GM12875 (cell line): ENCODE measurements at regions not wholly inside any gene's neighbourhood (a gene's known extent, or its start where the extent isn't known, plus 50 kb on each side); places are given as distances from the start of the nearest gene placed in this dataset.

Experiments used
- H3K4me3 ChIP-seq: one replicate; pipeline ENCODE4 v1.5.1; 2011; ENCODE audit warnings: low read depth, low read length, control low read depth
- CTCF ChIP-seq: IDR thresholded peaks from 2 replicates; pipeline ENCODE4 v1.5.1; 2011; ENCODE audit warnings: low read depth, mild to moderate bottlenecking, control low read depth, inconsistent platforms, low read length, moderate library complexity, borderline replicate concordance; ENCODE audit not compliant: insufficient read depth

- no peak for TF ChIP-seq CTCF
- no peak overlapping the region for H3K4me3 ChIP-seq
Observed at GRCh38 chr4:160034501-160034900, 931.6 kb downstream of the RAPGEF2 start.

- TF ChIP-seq CTCF = no peak
- no peak overlapping the region for H3K4me3 ChIP-seq
Observed at GRCh38 chr4:160038615-160039014, 935.7 kb downstream of the RAPGEF2 start.

GRCh38 chr4:160044693-160045092, 941.8 kb downstream of the RAPGEF2 start:
- TF ChIP-seq CTCF = no peak
- H3K4me3 ChIP-seq = no peak overlapping the region

GRCh38 chr4:160082432-160083207, 979.7 kb downstream of the RAPGEF2 start:
- TF ChIP-seq CTCF = no peak
- no peak overlapping the region for H3K4me3 ChIP-seq

- no peak for TF ChIP-seq CTCF
- no peak overlapping the region for H3K4me3 ChIP-seq
Observed at GRCh38 chr4:160091631-160092030, 988.8 kb downstream of the RAPGEF2 start.

- TF ChIP-seq CTCF = no peak
Observed at GRCh38 chr4:160100316-160100715, 997.4 kb downstream of the RAPGEF2 start.

GRCh38 chr4:160110891-160111290, 1008.0 kb downstream of the RAPGEF2 start:
- TF ChIP-seq CTCF = no peak
- H3K4me3 ChIP-seq = no peak overlapping the region

More at GRCh38 chr4:160100316-160100715, 997.4 kb downstream of the RAPGEF2 start:
- H3K4me3 ChIP-seq = no peak overlapping the region
